OCI-LY3 (cell line): ENCODE measurements at regions not wholly inside any gene's neighbourhood (a gene's known extent, or its start where the extent isn't known, plus 50 kb on each side); places are given as distances from the start of the nearest gene placed in this dataset.

Experiments
- H2AFZ ChIP-seq: fragments of 200-600, 300-600 bp; shearing (Covaris generic); 2 replicates; pipeline ENCODE4 v1.6.0; 2014; ENCODE audit warnings: antibody characterized with exemption, low read depth, low read length
- H3K27ac ChIP-seq: fragments of 200-600, 300-600 bp; sonication (generic); 2 replicates; pipeline ENCODE4 v1.5.1; 2014; ENCODE audit warnings: mild to moderate bottlenecking, low read length, moderate library complexity, mixed read lengths
- H3K27me3 ChIP-seq: fragments of 200-600, 300-600 bp; sonication (generic); 2 replicates; pipeline ENCODE4 v1.6.1; 2014; ENCODE audit warnings: low read depth, low read length, mixed read lengths
- H3K36me3 ChIP-seq: fragments of 200-600, 300-600 bp; sonication (generic); replicated peaks from 2 replicates; pipeline ENCODE3; 2014; ENCODE audit warnings: low read depth, low read length, mixed read lengths
- H3K4me1 ChIP-seq: fragments of 300-600, 200-600 bp; sonication (generic); 2 replicates; pipeline ENCODE4 v1.6.1; 2014; ENCODE audit warnings: low read length, mixed read lengths
- H3K4me2 ChIP-seq: fragments of 200-600, 300-600 bp; sonication (generic); 2 replicates; pipeline ENCODE4 v1.6.1; 2014; ENCODE audit warnings: low read length, mixed read lengths
- H3K4me3 ChIP-seq: fragments of 300-600, 200-600 bp; sonication (generic); 2 replicates; pipeline ENCODE4 v1.5.1; 2014; ENCODE audit warnings: antibody characterized with exemption, mild to moderate bottlenecking, low read length, moderate library complexity
- H3K79me2 ChIP-seq: fragments of 300-600, 200-600 bp; shearing (Covaris generic); 2 replicates; pipeline ENCODE4 v1.6.1; 2014; ENCODE audit warnings: mild to moderate bottlenecking, low read length, mixed read lengths
- H3K9ac ChIP-seq: fragments of 300-600, 200-600 bp; shearing (Covaris generic); 2 replicates; pipeline ENCODE4 v1.6.0; 2014; ENCODE audit warnings: mild to moderate bottlenecking, low read length, moderate library complexity
- H3K9me3 ChIP-seq: fragments of 200-600, 300-600 bp; shearing (Covaris generic); 2 replicates; pipeline ENCODE4 v1.6.1; 2014; ENCODE audit warnings: low read length, mixed read lengths; ENCODE audit not compliant: insufficient read depth
- H4K20me1 ChIP-seq: fragments of 200-600, 300-600 bp; sonication (generic); 2 replicates; pipeline ENCODE4 v1.6.1; 2016; ENCODE audit warnings: low read length, mixed read lengths; ENCODE audit not compliant: insufficient read depth
- CTCF ChIP-seq: fragments of 200-600, 300-600 bp; sonication (generic); IDR thresholded peaks from 2 replicates; pipeline ENCODE4 v1.5.1; 2014; ENCODE audit warnings: antibody characterized with exemption, low read length, low read depth
- EZH2phosphoT487 ChIP-seq: fragments of 200-600 bp; shearing (Covaris generic); IDR thresholded peaks from 2 replicates; pipeline ENCODE4 v1.6.1; 2018; ENCODE audit warnings: antibody characterized with exemption, mixed run types, low read depth

GRCh38 chr10:28914701-28915100 is 237.4 kb downstream of the BAMBI start:
- Histone ChIP-seq H3K27me3 (no peaks in the 10 kb centered on the region), H3K9ac (no peak overlapping the region), H3K36me3 (no peaks in the 10 kb centered on the region), H4K20me1 (no peaks in the 10 kb centered on the region), H3K27ac (no peak overlapping the region), H2AFZ (no peak overlapping the region), H3K4me2 (no peak overlapping the region), H3K79me2 (no peaks in the 10 kb centered on the region), H3K4me3 (no peak overlapping the region), H3K4me1 (peaks cover 8% of the 10 kb centered on the region), H3K9me3 (no peaks in the 10 kb centered on the region)
- TF ChIP-seq CTCF (no peak), EZH2phosphoT487 (no peak)

- Histone ChIP-seq H2AFZ (no peak overlapping the region), H3K9ac (no peak overlapping the region), H3K27ac (no peak overlapping the region), H3K79me2 (no peaks in the 10 kb centered on the region), H3K4me2 (no peak overlapping the region), H3K36me3 (no peaks in the 10 kb centered on the region), H4K20me1 (no peaks in the 10 kb centered on the region), H3K27me3 (no peaks in the 10 kb centered on the region), H3K9me3 (no peaks in the 10 kb centered on the region), H3K4me1 (peaks cover 8% of the 10 kb centered on the region), H3K4me3 (no peak overlapping the region)
- no peak for TF ChIP-seq EZH2phosphoT487
- TF ChIP-seq CTCF: no peak
Observed at GRCh38 chr10:28915989-28916588, 238.8 kb downstream of the BAMBI start.

GRCh38 chr10:28920091-28920490 is 242.8 kb downstream of the BAMBI start:
- no peak overlapping the region for H3K4me2 ChIP-seq
- no peak overlapping the region for H3K27ac ChIP-seq
- no peak overlapping the region for H2AFZ ChIP-seq
- peaks cover under 1% of the 10 kb centered on the region for H3K4me1 ChIP-seq
- H4K20me1 ChIP-seq: no peaks in the 10 kb centered on the region
- H3K9me3 ChIP-seq: no peaks in the 10 kb centered on the region
- no peak overlapping the region for H3K4me3 ChIP-seq
- H3K27me3 ChIP-seq: no peaks in the 10 kb centered on the region
- no peaks in the 10 kb centered on the region for H3K36me3 ChIP-seq
- no peak overlapping the region for H3K9ac ChIP-seq
- no peaks in the 10 kb centered on the region for H3K79me2 ChIP-seq
- TF ChIP-seq CTCF (no peak), EZH2phosphoT487 (no peak)

- Histone ChIP-seq H3K27me3 (no peaks in the 10 kb centered on the region), H3K79me2 (no peaks in the 10 kb centered on the region), H3K9ac (no peak overlapping the region), H3K4me1 (no peaks in the 10 kb centered on the region), H3K9me3 (no peaks in the 10 kb centered on the region), H3K4me3 (no peak overlapping the region), H3K27ac (no peak overlapping the region), H3K4me2 (no peak overlapping the region), H2AFZ (no peak overlapping the region), H3K36me3 (no peaks in the 10 kb centered on the region), H4K20me1 (no peaks in the 10 kb centered on the region)
- TF ChIP-seq CTCF (no peak), EZH2phosphoT487 (no peak)
Observed at GRCh38 chr10:28922127-28922526, 244.8 kb downstream of the BAMBI start.
